DND-41 (cell line): ENCODE measurements at regions not wholly inside any gene's neighbourhood (a gene's known extent, or its start where the extent isn't known, plus 50 kb on each side); places are given as distances from the start of the nearest gene placed in this dataset.

ENCODE experiments used
- EZH2 ChIP-seq: IDR thresholded peaks from 3 replicates; pipeline ENCODE4 v1.6.1; 2012; ENCODE audit warnings: borderline replicate concordance, low read depth, mild to moderate bottlenecking, moderate library complexity, low read length, inconsistent platforms; ENCODE audit not compliant: severe bottlenecking
- TF ChIP-seq, protein P1 (sequence below): IDR thresholded peaks from 2 replicates; pipeline ENCODE4 v1.5.1; 2012; ENCODE audit warnings: borderline replicate concordance, low read length, moderate library complexity, mild to moderate bottlenecking; ENCODE audit not compliant: poor library complexity, severe bottlenecking; ENCODE audit errors: extremely low read depth

DNA sequence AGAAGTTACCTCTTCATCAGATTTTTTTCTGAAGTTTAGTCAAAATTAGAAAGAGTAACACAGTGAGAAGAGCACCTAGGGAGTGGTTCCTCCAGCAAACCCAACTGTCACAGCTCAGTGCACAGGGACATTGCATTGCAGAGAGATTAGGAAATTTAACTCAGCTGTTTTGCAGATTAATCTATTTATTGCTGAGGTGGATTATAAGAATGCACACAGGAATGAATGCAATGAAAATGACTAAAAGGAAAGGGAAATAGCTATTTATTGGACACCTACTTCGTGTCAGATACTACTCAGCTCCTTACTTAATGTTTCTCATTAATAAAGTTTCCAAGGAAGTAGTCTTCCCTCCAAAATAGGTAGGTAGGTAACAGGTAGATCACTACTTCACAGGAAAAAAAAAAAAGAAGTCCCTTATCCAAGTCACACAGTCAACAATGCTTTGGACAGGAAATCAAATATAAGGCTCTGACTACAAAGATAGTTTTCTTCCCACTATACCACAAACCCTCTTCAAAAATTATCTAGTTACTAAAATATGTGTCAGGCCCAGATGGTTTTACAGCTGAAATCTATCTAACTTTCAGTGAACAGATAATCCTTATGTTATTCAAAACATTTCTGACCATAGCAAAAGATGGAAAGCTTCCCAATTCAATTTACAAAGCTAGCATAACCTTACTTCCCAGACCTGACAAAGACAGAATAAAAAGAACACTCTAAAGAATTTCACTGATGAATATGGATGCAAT lies 442.2 kb upstream of the MPDZ start:
- TF ChIP-seq, protein P1, sequence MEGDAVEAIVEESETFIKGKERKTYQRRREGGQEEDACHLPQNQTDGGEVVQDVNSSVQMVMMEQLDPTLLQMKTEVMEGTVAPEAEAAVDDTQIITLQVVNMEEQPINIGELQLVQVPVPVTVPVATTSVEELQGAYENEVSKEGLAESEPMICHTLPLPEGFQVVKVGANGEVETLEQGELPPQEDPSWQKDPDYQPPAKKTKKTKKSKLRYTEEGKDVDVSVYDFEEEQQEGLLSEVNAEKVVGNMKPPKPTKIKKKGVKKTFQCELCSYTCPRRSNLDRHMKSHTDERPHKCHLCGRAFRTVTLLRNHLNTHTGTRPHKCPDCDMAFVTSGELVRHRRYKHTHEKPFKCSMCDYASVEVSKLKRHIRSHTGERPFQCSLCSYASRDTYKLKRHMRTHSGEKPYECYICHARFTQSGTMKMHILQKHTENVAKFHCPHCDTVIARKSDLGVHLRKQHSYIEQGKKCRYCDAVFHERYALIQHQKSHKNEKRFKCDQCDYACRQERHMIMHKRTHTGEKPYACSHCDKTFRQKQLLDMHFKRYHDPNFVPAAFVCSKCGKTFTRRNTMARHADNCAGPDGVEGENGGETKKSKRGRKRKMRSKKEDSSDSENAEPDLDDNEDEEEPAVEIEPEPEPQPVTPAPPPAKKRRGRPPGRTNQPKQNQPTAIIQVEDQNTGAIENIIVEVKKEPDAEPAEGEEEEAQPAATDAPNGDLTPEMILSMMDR, result no peak
- no peak for TF ChIP-seq EZH2
